Type B pancreatic cell (in vitro differentiated cells): ENCODE measurements at regions not wholly inside any gene's neighbourhood (a gene's known extent, or its start where the extent isn't known, plus 50 kb on each side); places are given as distances from the start of the nearest gene placed in this dataset.

Experiments used
- DNase-seq: peaks from one replicate; pipeline ENCODE4 v3.0.0; 2021; ENCODE audit warnings: mixed read lengths; ENCODE audit not compliant: unreplicated experiment; ENCODE audit errors: extremely low spot score
- H3K27ac Mint-ChIP-seq: 2 replicates; pipeline ENCODE4 v1.8.0; 2021; ENCODE audit warnings: mild to moderate bottlenecking, mixed read lengths
- H3K27me3 Mint-ChIP-seq: 2 replicates; pipeline ENCODE4 v1.8.0; 2021; ENCODE audit warnings: mixed read lengths
- H3K36me3 Mint-ChIP-seq: 2 replicates; pipeline ENCODE4 v1.8.0; 2021; ENCODE audit warnings: mixed read lengths
- H3K4me1 Mint-ChIP-seq: one replicate; pipeline ENCODE4 v1.8.0; 2021; ENCODE audit warnings: mixed read lengths; ENCODE audit not compliant: unreplicated experiment
- H3K4me3 Mint-ChIP-seq: 2 replicates; pipeline ENCODE4 v1.8.0; 2021; ENCODE audit warnings: mild to moderate bottlenecking, mixed read lengths
- H3K9me3 Mint-ChIP-seq: 2 replicates; pipeline ENCODE4 v1.8.0; 2021; ENCODE audit warnings: mixed read lengths
- CTCF ChIP-seq: fragments of 200-600 bp; sonication (generic); conservative IDR thresholded peaks from 2 replicates; pipeline ENCODE4 v1.5.0; 2021; ENCODE audit warnings: antibody characterized with exemption, mild to moderate bottlenecking

DNA sequence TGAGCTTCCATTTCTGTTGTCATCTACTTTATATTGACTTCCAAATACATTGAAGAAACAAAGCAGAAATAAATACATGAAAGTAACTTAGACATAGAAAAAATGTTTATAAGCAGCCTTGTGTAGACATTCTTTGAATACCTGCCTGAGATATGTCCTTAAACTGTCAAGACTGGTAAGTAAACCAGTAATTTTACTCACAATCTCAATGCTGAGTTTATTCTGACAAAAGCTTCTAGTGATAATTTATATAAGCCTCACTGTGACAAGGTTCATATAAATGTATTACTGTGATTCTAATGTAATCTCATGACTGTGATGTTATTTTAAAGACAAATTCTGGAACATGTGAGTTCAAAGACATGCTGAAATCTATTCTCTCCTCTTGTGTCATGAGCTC, 516.7 kb upstream of the B3GALT2 start:
- H3K9me3 Mint-ChIP-seq: no peaks in the 10 kb centered on the region
- no peak for TF ChIP-seq CTCF
- H3K4me3 Mint-ChIP-seq: no peak overlapping the region
- H3K27me3 Mint-ChIP-seq: no peaks in the 10 kb centered on the region
- H3K36me3 Mint-ChIP-seq: no peaks in the 10 kb centered on the region
- H3K4me1 Mint-ChIP-seq: peaks cover 5% of the 10 kb centered on the region
- no peak for DNase-seq
- H3K27ac Mint-ChIP-seq: no peak overlapping the region

- TF ChIP-seq CTCF: no peak
- no peak overlapping the region for H3K27ac Mint-ChIP-seq
- H3K9me3 Mint-ChIP-seq: no peaks in the 10 kb centered on the region
- DNase-seq: no peak
- H3K36me3 Mint-ChIP-seq: no peaks in the 10 kb centered on the region
- no peaks in the 10 kb centered on the region for H3K27me3 Mint-ChIP-seq
- H3K4me1 Mint-ChIP-seq: no peaks in the 10 kb centered on the region
- no peak overlapping the region for H3K4me3 Mint-ChIP-seq
Observed at GRCh38 chr1:193701759-193702158, 515.3 kb upstream of the B3GALT2 start.

GRCh38 chr1:193700710-193701355, 514.4 kb upstream of the B3GALT2 start:
- H3K9me3 Mint-ChIP-seq: no peaks in the 10 kb centered on the region
- H3K36me3 Mint-ChIP-seq: no peaks in the 10 kb centered on the region
- no peak overlapping the region for H3K27ac Mint-ChIP-seq
- H3K27me3 Mint-ChIP-seq: no peaks in the 10 kb centered on the region
- no peak for TF ChIP-seq CTCF
- no peak for DNase-seq
- no peaks in the 10 kb centered on the region for H3K4me1 Mint-ChIP-seq
- no peak overlapping the region for H3K4me3 Mint-ChIP-seq

DNA sequence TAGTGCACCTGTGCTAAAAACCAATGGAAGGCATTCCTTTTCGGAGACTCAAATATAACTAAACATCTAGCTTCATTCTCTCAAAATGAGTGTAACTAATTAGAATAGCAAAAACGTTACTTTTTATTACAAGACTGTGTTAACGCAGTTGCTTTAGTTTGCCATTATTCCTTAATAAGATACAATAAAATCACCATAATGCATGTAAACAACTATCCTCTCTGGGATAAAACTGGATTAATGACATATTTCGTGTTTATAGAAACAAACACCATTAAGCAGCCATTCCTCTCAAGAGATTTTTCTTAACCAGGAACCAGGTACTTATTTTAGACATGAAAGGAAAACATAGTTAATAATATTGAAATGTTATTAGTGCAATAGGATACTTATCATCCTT, 512.8 kb upstream of the B3GALT2 start:
- H3K27ac Mint-ChIP-seq: no peak overlapping the region
- H3K4me3 Mint-ChIP-seq: no peak overlapping the region
- H3K4me1 Mint-ChIP-seq: no peaks in the 10 kb centered on the region
- no peaks in the 10 kb centered on the region for H3K9me3 Mint-ChIP-seq
- DNase-seq: no peak
- H3K27me3 Mint-ChIP-seq: no peaks in the 10 kb centered on the region
- no peaks in the 10 kb centered on the region for H3K36me3 Mint-ChIP-seq
- no peak for TF ChIP-seq CTCF

DNA sequence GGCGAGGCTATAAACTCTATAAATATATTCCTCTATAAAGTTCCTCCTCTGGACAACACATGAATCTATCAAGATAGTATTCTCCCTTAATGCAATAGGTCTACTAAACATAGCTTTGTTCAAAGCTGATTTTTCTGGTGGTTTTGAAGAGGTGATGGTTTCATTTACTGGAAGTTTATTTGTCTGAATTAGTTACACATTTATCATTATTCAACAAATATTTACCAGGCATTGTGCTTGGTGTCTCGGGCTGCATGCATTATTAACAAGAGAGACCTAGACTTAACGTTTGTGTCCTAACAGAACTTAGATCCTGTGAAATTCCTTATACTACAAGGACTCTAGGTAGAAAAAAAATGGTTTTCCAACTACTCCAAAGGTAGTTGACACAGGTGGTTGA, 511.4 kb upstream of the B3GALT2 start:
- Mint-ChIP-seq H3K36me3 (no peaks in the 10 kb centered on the region), H3K4me3 (no peak overlapping the region), H3K27me3 (no peaks in the 10 kb centered on the region), H3K9me3 (no peaks in the 10 kb centered on the region), H3K4me1 (no peaks in the 10 kb centered on the region), H3K27ac (no peak overlapping the region)
- TF ChIP-seq CTCF: no peak
- no peak for DNase-seq
